ENCODE measurements at regions not wholly inside any gene's neighbourhood (a gene's known extent, or its start where the extent isn't known, plus 50 kb on each side); places are given as distances from the start of the nearest gene placed in this dataset.

GRCh38 chr7:136069840-136070529 lies 92.8 kb upstream of the MTPN start:
- no peak for TF ChIP-seq CTCF (IDR thresholded peaks at IDR 0.05)
- no peak for TF ChIP-seq POLR2A (IDR thresholded peaks at IDR 0.05)
- TF ChIP-seq POLR2AphosphoS5 (IDR thresholded peaks at IDR 0.05): no peak

Measured in prostate gland (tissue), 2 donors.